Heart right ventricle (tissue), 16 donors: ENCODE measurements at regions not wholly inside any gene's neighbourhood (a gene's known extent, or its start where the extent isn't known, plus 50 kb on each side); places are given as distances from the start of the nearest gene placed in this dataset.

Experiments used
- ATAC-seq, 8 donors: fragments of 200-7000 bp; cut with Tn5 transposase; one replicate each; pipeline ENCODE4 v1.9.1; 2020; ENCODE audit warnings: mild to moderate bottlenecking in 8 of 8, moderate library complexity in 8 of 8, moderate number of reproducible peaks in 1 of 8
- DNase-seq, 2 donors: peaks; one replicate each; pipeline ENCODE4 v3.0.0-alpha.2; 2020
- H3K27ac ChIP-seq, 10 donors: fragments of 200-600 bp; sonication (generic) in 2 of 10; one replicate each; pipeline versions ENCODE4 v1.5.0 to v1.8.0; 2020 to 2022; ENCODE audit warnings: mild to moderate bottlenecking in 3 of 10
- H3K27me3 ChIP-seq, 7 donors: fragments of 200-600 bp; one replicate each; pipeline ENCODE4 v1.8.0; 2021 to 2022; ENCODE audit warnings: mild to moderate bottlenecking in 2 of 7
- H3K36me3 ChIP-seq, 9 donors: fragments of 200-600 bp; sonication (generic) in 1 of 9; one replicate each; pipeline versions ENCODE4 v1.5.0 to v1.8.0; 2020 to 2022; ENCODE audit warnings: mild to moderate bottlenecking in 2 of 9
- H3K4me1 ChIP-seq, 9 donors: fragments of 200-600 bp; sonication (generic) in 1 of 9; one replicate each; pipeline versions ENCODE4 v1.5.0 to v1.8.0; 2020 to 2022; ENCODE audit warnings: mild to moderate bottlenecking in 4 of 9
- H3K4me3 ChIP-seq, 10 donors: fragments of 200-600 bp; sonication (generic) in 2 of 10; one replicate each; pipeline versions ENCODE4 v1.5.0 to v1.8.0; 2020 to 2022; ENCODE audit warnings: mild to moderate bottlenecking in 7 of 10, moderate library complexity in 2 of 10
- H3K9me3 ChIP-seq, 11 donors: fragments of 200-600 bp in 10 of 11; sonication (generic) in 2 of 11; one replicate each; pipeline versions ENCODE4 v1.5.0 to v1.8.0; 2013 to 2022; ENCODE audit warnings: mild to moderate bottlenecking in 2 of 11, control low read depth in 1 of 11, moderate library complexity in 1 of 11
- CTCF ChIP-seq, 9 donors: fragments of 200-600 bp; sonication (generic) in 2 of 9; IDR thresholded peaks; one replicate each; pipeline versions ENCODE4 v1.5.0 to v1.8.0; 2021 to 2022; ENCODE audit warnings: antibody characterized with exemption in 9 of 9, mild to moderate bottlenecking in 5 of 9, moderate library complexity in 1 of 9
- WGBS, 2 donors: extraction: QIAGEN DNeasy Blood & Tissue Kit; methylation state at CpG; one replicate each; pipeline ENCODE4 v1.1.7; 2013; ENCODE audit warnings: inconsistent platforms in 1 of 2; 5-methylcytosine and 5-hydroxymethylcytosine counted together
- intact Hi-C, 10 donors: fragments of 100-400 bp; cut with DNase I; formaldehyde crosslinking; loops; one replicate each; pipeline versions ENCODE4 v1.11.1 to v1.14.2; 2022
- donor health status: Arrhythmogenic right ventricular cardiomyopathy.
- donor health status: ischemic (EF 13 %, LVEDD 7.1; RV severe dilation, severe dysfunction).
- donor health status: healthy with polysubstance abuse.
- donor health status: DM: no; HTN: yes; CAD: no.
- donor health status: DM: no; HTN: no; CAD: no.
- donor health status: ischemic (EF 25% LVEDD 6.9; RV normal size, moderate dysfunction).
- donor health status: ischemic (EF 25% LVEDD 5.7; RV mildly dilated, moderate dysfunction).
- donor health status: healthy.
- donor health status: DM: yes; HTN: yes; CAD: no.
- donor health status: Ischemic cardiomyopathy.
- donor health status: ischemic (EF 35%, LVEDD 5.7; RV mildly dilated, moderate dysfunction).
- donor health status: nonischemic (EF 11% LVEDD 7.7; RV severe dilation, severe dysfunction).
- donor health status: DM: yes; HTN: yes; CAD: no.
- donor health status: PGD.
- donor health status: ischemic (EF 29% LVEDD 5.4; RV normal size, mild dysfunction).
- donor health status: nonischemic (EF 23%, LVEDD 6.1; RV moderate dilation, normal function).

- ATAC-seq (no peak), DNase-seq (no peak)
- H3K36me3 ChIP-seq = no peaks in the 10 kb centered on the region
- no peak overlapping the region for H3K27ac ChIP-seq
- peaks cover 0 to 4% (median 0%) of the 10 kb centered on the region in 11 donors for H3K9me3 ChIP-seq
- no peak overlapping the region for H3K4me3 ChIP-seq
- WGBS, 2 donors = 50 to 55% methylated on average over 1 of the region's 1 CpG
- TF ChIP-seq CTCF (IDR thresholded peaks at IDR 0.05) = no peak
- intact Hi-C loops = no loop called here
- no peaks in the 10 kb centered on the region for H3K4me1 ChIP-seq
- no peaks in the 10 kb centered on the region for H3K27me3 ChIP-seq
These were observed 1100.9 kb upstream of the CDH6 start for GRCh38 chr5:30092548-30092947.

- Histone ChIP-seq H3K27me3 (no peaks in the 10 kb centered on the region), H3K36me3 (no peaks in the 10 kb centered on the region), H3K9me3 (peaks cover 0 to 26% (median 0%) of the 10 kb centered on the region in 11 donors), H3K27ac (no peak overlapping the region), H3K4me1 (no peaks in the 10 kb centered on the region), H3K4me3 (no peak overlapping the region)
- DNase-seq (no peak), ATAC-seq (no peak)
- 83 to 85% methylated on average over 18 of the region's 18 CpGs for WGBS, 2 donors
- intact Hi-C loops = no loop called here
- no peak for TF ChIP-seq CTCF (IDR thresholded peaks at IDR 0.05)
These were observed 1123.8 kb upstream of the CDH6 start for GRCh38 chr5:30069441-30070263.

- H3K27me3 ChIP-seq = no peaks in the 10 kb centered on the region
- intact Hi-C loops = no loop called here
- no peak for ATAC-seq
- no peak overlapping the region for H3K27ac ChIP-seq
- no peaks in the 10 kb centered on the region for H3K36me3 ChIP-seq
- no peak for TF ChIP-seq CTCF (IDR thresholded peaks at IDR 0.05)
- no peaks in the 10 kb centered on the region for H3K4me1 ChIP-seq
- no peak overlapping the region for H3K4me3 ChIP-seq
- peaks cover 0 to 6% (median 0%) of the 10 kb centered on the region in 11 donors for H3K9me3 ChIP-seq
- no peak for DNase-seq
These were observed 1130.0 kb upstream of the CDH6 start for GRCh38 chr5:30063503-30063902.

GRCh38 chr5:30051976-30052375, 1141.5 kb upstream of the CDH6 start:
- no peak for TF ChIP-seq CTCF (IDR thresholded peaks at IDR 0.05)
- peaks cover 0 to 22% (median 0%) of the 10 kb centered on the region in 11 donors for H3K9me3 ChIP-seq
- no peaks in the 10 kb centered on the region for H3K27me3 ChIP-seq
- no peak overlapping the region for H3K27ac ChIP-seq
- intact Hi-C loops = no loop called here
- no peaks in the 10 kb centered on the region for H3K36me3 ChIP-seq
- 70 to 86% methylated on average over 2 of the region's 2 CpGs for WGBS, 2 donors
- no peak overlapping the region for H3K4me3 ChIP-seq
- ATAC-seq = no peak
- no peak for DNase-seq
- H3K4me1 ChIP-seq = no peaks in the 10 kb centered on the region
